Body of pancreas (tissue), 4 donors: ENCODE measurements at regions not wholly inside any gene's neighbourhood (a gene's known extent, or its start where the extent isn't known, plus 50 kb on each side); places are given as distances from the start of the nearest gene placed in this dataset.

Source experiments
- CTCF ChIP-seq, 7 experiments: fragments of 450-650 bp in 4 of 7; fragments of 200-600 bp in 3 of 7; sonication (generic) in 3 of 7; IDR thresholded peaks; one replicate each; pipeline ENCODE4 v1.5.1; 2016 to 2019; ENCODE audit warnings: antibody characterized with exemption in 7 of 7
- POLR2A ChIP-seq, 3 donors: fragments of 450-650 bp; IDR thresholded peaks; one replicate each; pipeline ENCODE4 v1.6.1; 2016; ENCODE audit warnings: antibody characterized with exemption in 3 of 3, mild to moderate bottlenecking in 2 of 3

- TF ChIP-seq CTCF (IDR thresholded peaks at IDR 0.05) = no peak
- TF ChIP-seq POLR2A (IDR thresholded peaks at IDR 0.05) = no peak
Observed at GRCh38 chr5:144002876-144003275, 167.6 kb downstream of the YIPF5 start.
